H9 (cell line): ENCODE measurements at regions not wholly inside any gene's neighbourhood (a gene's known extent, or its start where the extent isn't known, plus 50 kb on each side); places are given as distances from the start of the nearest gene placed in this dataset.

Experiments
- DNase-seq: peaks from one replicate; pipeline ENCODE4 v3.0.0-alpha.2; 2017
- H2AFZ ChIP-seq: one replicate; pipeline ENCODE4 v1.6.1; 2013; ENCODE audit warnings: mild to moderate bottlenecking, low read length, control low read depth, moderate library complexity
- H2AK5ac ChIP-seq: 2 replicates; pipeline ENCODE4 v1.6.1; 2013; ENCODE audit warnings: low read length, control low read depth, mixed read lengths; ENCODE audit not compliant: insufficient read length
- H2BK120ac ChIP-seq: one replicate; pipeline ENCODE4 v1.6.1; 2013; ENCODE audit warnings: low read depth, mild to moderate bottlenecking, low read length, control low read depth, inconsistent platforms; ENCODE audit not compliant: poor library complexity, severe bottlenecking
- H2BK12ac ChIP-seq: 2 replicates; pipeline ENCODE4 v1.6.1; 2013; ENCODE audit warnings: low read length, control low read depth, mixed read lengths, low read depth; ENCODE audit not compliant: insufficient read length
- H2BK15ac ChIP-seq: 2 replicates; pipeline ENCODE4 v1.6.1; 2013; ENCODE audit warnings: low read depth, low read length, control low read depth
- H2BK20ac ChIP-seq: one replicate; pipeline ENCODE4 v1.6.1; 2013; ENCODE audit warnings: low read depth, mild to moderate bottlenecking, low read length, control low read depth, inconsistent platforms; ENCODE audit not compliant: poor library complexity, severe bottlenecking
- H2BK5ac ChIP-seq: 2 replicates; pipeline ENCODE4 v1.6.1; 2013; ENCODE audit warnings: low read length, control low read depth, mixed read lengths; ENCODE audit not compliant: insufficient read length
- H3K14ac ChIP-seq: 2 replicates; pipeline ENCODE4 v1.6.1; 2013; ENCODE audit warnings: low read length, control low read depth; ENCODE audit not compliant: insufficient read depth
- H3K18ac ChIP-seq: 2 replicates; pipeline ENCODE4 v1.6.1; 2013; ENCODE audit warnings: low read depth, mild to moderate bottlenecking, mixed read lengths, low read length, control low read depth; ENCODE audit not compliant: insufficient read length
- H3K23ac ChIP-seq: 2 replicates; pipeline ENCODE4 v1.6.1; 2013; ENCODE audit warnings: low read length, control low read depth, mixed read lengths, low read depth; ENCODE audit not compliant: insufficient read length
- H3K23me2 ChIP-seq: 2 replicates; pipeline ENCODE4 v1.6.1; 2013; ENCODE audit warnings: low read depth, mild to moderate bottlenecking, mixed read lengths, low read length, control low read depth; ENCODE audit not compliant: insufficient read length, poor library complexity, severe bottlenecking
- H3K27ac ChIP-seq: 2 replicates; pipeline ENCODE4 v1.5.1; 2013; ENCODE audit warnings: low read length, control low read depth, mixed read lengths, low read depth; ENCODE audit not compliant: insufficient read length
- H3K27me3 ChIP-seq: 2 replicates; pipeline ENCODE4 v1.6.1; 2013; ENCODE audit warnings: low read length, control low read depth, inconsistent platforms; ENCODE audit not compliant: insufficient read depth
- H3K4ac ChIP-seq: 2 replicates; pipeline ENCODE4 v1.6.1; 2013; ENCODE audit warnings: low read depth, mild to moderate bottlenecking, control low read depth, inconsistent platforms, low read length, moderate library complexity
- H3K4me1 ChIP-seq: 2 replicates; pipeline ENCODE4 v1.6.1; 2013; ENCODE audit warnings: low read length, control low read depth, inconsistent platforms; ENCODE audit not compliant: insufficient read depth
- H3K4me2 ChIP-seq: 2 replicates; pipeline ENCODE4 v1.6.1; 2013; ENCODE audit warnings: low read length, control low read depth, mixed read lengths; ENCODE audit not compliant: insufficient read length, insufficient read depth
- H3K56ac ChIP-seq: 2 replicates; pipeline ENCODE4 v1.6.1; 2013; ENCODE audit warnings: low read depth, mild to moderate bottlenecking, mixed read lengths, low read length, control low read depth; ENCODE audit not compliant: insufficient read length
- H3K79me1 ChIP-seq: 2 replicates; pipeline ENCODE4 v1.6.1; 2013; ENCODE audit warnings: low read depth, mild to moderate bottlenecking, moderate library complexity, low read length, control low read depth, inconsistent platforms; ENCODE audit not compliant: insufficient read depth, poor library complexity, severe bottlenecking
- H3K79me2 ChIP-seq: 2 replicates; pipeline ENCODE4 v1.6.1; 2013; ENCODE audit warnings: low read length, control low read depth, inconsistent platforms; ENCODE audit not compliant: insufficient read depth
- H3K9ac ChIP-seq: 2 replicates; pipeline ENCODE4 v1.6.1; 2013; ENCODE audit warnings: low read length, control low read depth, mixed read lengths; ENCODE audit not compliant: insufficient read length; ENCODE audit errors: extremely low read depth
- H3K9me3 ChIP-seq: one replicate; pipeline ENCODE4 v1.6.1; 2013; ENCODE audit warnings: low read depth, low read length, inconsistent platforms; ENCODE audit not compliant: control insufficient read depth
- H3T11ph ChIP-seq: one replicate; pipeline ENCODE4 v1.6.1; 2013; ENCODE audit warnings: mild to moderate bottlenecking, low read length, control low read depth, inconsistent platforms
- H4K20me1 ChIP-seq: one replicate; pipeline ENCODE4 v1.6.1; 2013; ENCODE audit not compliant: control insufficient read depth, insufficient read length, insufficient read depth
- H4K5ac ChIP-seq: 2 replicates; pipeline ENCODE4 v1.6.1; 2013; ENCODE audit warnings: low read depth, mild to moderate bottlenecking, mixed read lengths, low read length, control low read depth; ENCODE audit not compliant: insufficient read length
- H4K8ac ChIP-seq: replicated peaks from 2 replicates; pipeline ENCODE4 v1.6.1; 2013; ENCODE audit warnings: low read length, control low read depth, mixed read lengths, low read depth; ENCODE audit not compliant: insufficient read length
- H4K91ac ChIP-seq: 2 replicates; pipeline ENCODE4 v1.6.1; 2013; ENCODE audit warnings: low read depth, mild to moderate bottlenecking, moderate library complexity, mixed read lengths, low read length, control low read depth; ENCODE audit not compliant: insufficient read length
- H3K27ac Mint-ChIP-seq, 3 experiments: 2 replicates in 2 of 3; 3 replicates in 1 of 3; pipeline ENCODE4 v1.8.0; 2020 to 2021; ENCODE audit warnings: mixed read lengths in 3 of 3, mild to moderate bottlenecking in 1 of 3, moderate library complexity in 1 of 3
- H3K27me3 Mint-ChIP-seq: 2 replicates; pipeline ENCODE4 v1.8.0; 2021; ENCODE audit warnings: low read depth, mild to moderate bottlenecking, moderate library complexity, mixed read lengths
- H3K36me3 Mint-ChIP-seq, 3 experiments: 2 replicates in 2 of 3; 3 replicates in 1 of 3; pipeline ENCODE4 v1.8.0; 2020 to 2021; ENCODE audit warnings: low read depth in 3 of 3, mixed read lengths in 3 of 3; ENCODE audit not compliant: insufficient read depth in 1 of 3
- H3K4me1 Mint-ChIP-seq, 2 experiments: 2 replicates each; pipeline ENCODE4 v1.8.0; 2020; ENCODE audit warnings: mixed read lengths in 2 of 2
- H3K4me3 Mint-ChIP-seq, 2 experiments: 2 replicates in 1 of 2; 3 replicates in 1 of 2; pipeline ENCODE4 v1.8.0; 2020 to 2021; ENCODE audit warnings: mild to moderate bottlenecking in 2 of 2, mixed read lengths in 2 of 2, moderate library complexity in 1 of 2
- H3K9me3 Mint-ChIP-seq, 2 experiments: 2 replicates in 1 of 2; 3 replicates in 1 of 2; pipeline ENCODE4 v1.8.0; 2020; ENCODE audit warnings: mild to moderate bottlenecking in 2 of 2, mixed read lengths in 2 of 2, moderate library complexity in 1 of 2
- CTCF ChIP-seq: fragments of 200-600 bp; sonication (generic); conservative IDR thresholded peaks from 3 replicates; pipeline ENCODE4 v1.8.0; 2021; ENCODE audit warnings: antibody characterized with exemption, mild to moderate bottlenecking
- WGBS: extraction: QIAGEN DNeasy Blood & Tissue Kit; methylation state at CpG from one replicate; pipeline ENCODE4 v1.1.7; 2013; ENCODE audit warnings: missing lambda C conversion rate, low lambda C conversion rate, mixed read lengths; ENCODE audit not compliant: insufficient read length; ENCODE audit errors: extremely low coverage; 5-methylcytosine and 5-hydroxymethylcytosine counted together

GRCh38 chr3:168615493-168616020 lies 519.8 kb upstream of the GOLIM4 start:
- no peak overlapping the region for H2AK5ac ChIP-seq
- H3K14ac ChIP-seq: no peak overlapping the region
- H4K8ac ChIP-seq: no peak overlapping the region
- no peak overlapping the region for H2BK20ac ChIP-seq
- no peak overlapping the region for H2AFZ ChIP-seq
- Mint-ChIP-seq H3K9me3 (no peaks in the 10 kb centered on the region; a peak in 1 of 5 replicates), H3K27ac (peak overlapping the region; percentile 16 to 94 (median 56); a peak in 5 of 7 replicates), H3K36me3 (peaks cover 0 to 5% (median 2%) of the 10 kb centered on the region in 3 experiments; a peak in 1 of 7 replicates), H3K27me3 (no peaks in the 10 kb centered on the region; the same call in 1 of the 2 replicates), H3K4me3 (no peak overlapping the region), H3K4me1 (peaks cover 61 to 62% of the 10 kb centered on the region in 2 experiments)
- no peak overlapping the region for H4K91ac ChIP-seq
- no peaks in the 10 kb centered on the region for H3K23me2 ChIP-seq
- no peak overlapping the region for H3K4me2 ChIP-seq
- H4K5ac ChIP-seq: no peak overlapping the region
- no peaks in the 10 kb centered on the region for H3K27me3 ChIP-seq
- H2BK120ac ChIP-seq: no peak overlapping the region
- H2BK15ac ChIP-seq: no peak overlapping the region
- H4K20me1 ChIP-seq: no peaks in the 10 kb centered on the region
- H3K27ac ChIP-seq: no peak overlapping the region
- peaks cover 16% of the 10 kb centered on the region for H3K4me1 ChIP-seq
- no CpG with 5 or more reads among the region's 2 CpGs for WGBS
- H3K9ac ChIP-seq: no peak overlapping the region
- no peak overlapping the region for H2BK5ac ChIP-seq
- H3K23ac ChIP-seq: no peak overlapping the region
- H3K18ac ChIP-seq: no peak overlapping the region
- no peak overlapping the region for H3K56ac ChIP-seq
- no peak for DNase-seq
- no peak overlapping the region for H3K4ac ChIP-seq
- H3K79me1 ChIP-seq: no peaks in the 10 kb centered on the region
- no peak overlapping the region for H2BK12ac ChIP-seq
- no peak for TF ChIP-seq CTCF
- no peaks in the 10 kb centered on the region for H3K9me3 ChIP-seq
- H3T11ph ChIP-seq: no peak overlapping the region
- no peaks in the 10 kb centered on the region for H3K79me2 ChIP-seq
